DND-41 (cell line): ENCODE measurements at regions not wholly inside any gene's neighbourhood (a gene's known extent, or its start where the extent isn't known, plus 50 kb on each side); places are given as distances from the start of the nearest gene placed in this dataset.

Source experiments
- ATAC-seq: fragments of 200-7000 bp; cut with Tn5 transposase; 3 replicates; pipeline ENCODE4 v1.9.1; 2021; ENCODE audit warnings: low read depth; ENCODE audit not compliant: insufficient read depth
- DNase-seq: peaks from one replicate; pipeline ENCODE4 v3.0.0-alpha.2; 2020
- H2AFZ ChIP-seq: 2 replicates; pipeline ENCODE4 v1.6.0; 2012; ENCODE audit warnings: low read depth, low read length
- H3K27ac ChIP-seq: 2 replicates; pipeline ENCODE4 v1.5.1; 2012; ENCODE audit warnings: low read length, inconsistent platforms
- H3K27me3 ChIP-seq: fragments of 200-600 bp; sonication (generic); 2 replicates; pipeline ENCODE4 v1.6.0; 2012; ENCODE audit warnings: low read length, mild to moderate bottlenecking, inconsistent platforms; ENCODE audit not compliant: insufficient read depth, poor library complexity
- H3K36me3 ChIP-seq: 2 replicates; pipeline ENCODE4 v1.5.1; 2012; ENCODE audit warnings: low read length, inconsistent platforms; ENCODE audit not compliant: insufficient read depth
- H3K4me1 ChIP-seq: 2 replicates; pipeline ENCODE4 v1.5.1; 2012; ENCODE audit warnings: mild to moderate bottlenecking, low read length; ENCODE audit not compliant: insufficient read depth
- H3K4me2 ChIP-seq: 2 replicates; pipeline ENCODE4 v1.6.0; 2012; ENCODE audit warnings: mild to moderate bottlenecking, moderate library complexity, low read length, inconsistent platforms; ENCODE audit not compliant: insufficient read depth
- H3K4me3 ChIP-seq, 2 experiments: fragments of 200-600 bp in 1 of 2; shearing (Covaris generic) in 1 of 2; 2 replicates each; pipeline ENCODE4 v1.5.1; 2012 to 2016; ENCODE audit warnings: inconsistent platforms in 2 of 2, low read length in 2 of 2, mild to moderate bottlenecking in 2 of 2, low read depth in 1 of 2, moderate library complexity in 1 of 2
- H3K79me2 ChIP-seq: 2 replicates; pipeline ENCODE4 v1.6.0; 2012; ENCODE audit warnings: low read length, inconsistent platforms; ENCODE audit not compliant: insufficient read depth
- H3K9ac ChIP-seq: 2 replicates; pipeline ENCODE4 v1.6.0; 2012; ENCODE audit warnings: low read depth, mild to moderate bottlenecking, inconsistent platforms, low read length, moderate library complexity
- H3K9me3 ChIP-seq: 2 replicates; pipeline ENCODE4 v1.5.1; 2012; ENCODE audit warnings: low read length, moderate library complexity, mild to moderate bottlenecking, inconsistent platforms; ENCODE audit not compliant: insufficient read depth, severe bottlenecking
- H4K20me1 ChIP-seq: 2 replicates; pipeline ENCODE4 v1.6.0; 2012; ENCODE audit warnings: low read length; ENCODE audit not compliant: insufficient read depth
- CTCF ChIP-seq: IDR thresholded peaks from 2 replicates; pipeline ENCODE4 v1.5.1; 2012; ENCODE audit warnings: borderline replicate concordance, low read length, moderate library complexity, mild to moderate bottlenecking; ENCODE audit not compliant: poor library complexity, severe bottlenecking; ENCODE audit errors: extremely low read depth
- EZH2 ChIP-seq: IDR thresholded peaks from 3 replicates; pipeline ENCODE4 v1.6.1; 2012; ENCODE audit warnings: borderline replicate concordance, low read depth, mild to moderate bottlenecking, moderate library complexity, low read length, inconsistent platforms; ENCODE audit not compliant: severe bottlenecking

GRCh38 chr13:40241125-40241798 lies 425.2 kb downstream of the FOXO1 start:
- Histone ChIP-seq H2AFZ (no peak overlapping the region), H4K20me1 (no peaks in the 10 kb centered on the region), H3K36me3 (no peaks in the 10 kb centered on the region), H3K4me3 (no peak overlapping the region), H3K27ac (no peak overlapping the region), H3K4me2 (no peak overlapping the region), H3K27me3 (peaks cover 19% of the 10 kb centered on the region), H3K79me2 (no peaks in the 10 kb centered on the region), H3K9me3 (no peaks in the 10 kb centered on the region), H3K4me1 (no peaks in the 10 kb centered on the region), H3K9ac (no peak overlapping the region)
- ATAC-seq (no peak), DNase-seq (no peak)
- no peak for TF ChIP-seq EZH2

- H3K79me2 ChIP-seq = no peaks in the 10 kb centered on the region
- DNase-seq = no peak
- no peaks in the 10 kb centered on the region for H4K20me1 ChIP-seq
- H3K27me3 ChIP-seq = peaks cover 19% of the 10 kb centered on the region
- H2AFZ ChIP-seq = no peak overlapping the region
- no peak overlapping the region for H3K9ac ChIP-seq
- H3K4me3 ChIP-seq = no peak overlapping the region
- no peaks in the 10 kb centered on the region for H3K36me3 ChIP-seq
- no peak overlapping the region for H3K27ac ChIP-seq
- H3K4me2 ChIP-seq = no peak overlapping the region
- H3K4me1 ChIP-seq = no peaks in the 10 kb centered on the region
- ATAC-seq = no peak
- TF ChIP-seq EZH2 = no peak
- H3K9me3 ChIP-seq = no peaks in the 10 kb centered on the region
Observed at GRCh38 chr13:40243047-40243446, 423.4 kb downstream of the FOXO1 start.

GRCh38 chr13:40243982-40244381 lies 422.5 kb downstream of the FOXO1 start:
- Histone ChIP-seq H2AFZ (no peak overlapping the region), H3K27ac (no peak overlapping the region), H3K36me3 (no peaks in the 10 kb centered on the region), H3K27me3 (peaks cover 19% of the 10 kb centered on the region), H3K9me3 (no peaks in the 10 kb centered on the region), H3K4me2 (no peak overlapping the region), H4K20me1 (no peaks in the 10 kb centered on the region), H3K4me3 (no peak overlapping the region), H3K9ac (no peak overlapping the region), H3K79me2 (no peaks in the 10 kb centered on the region), H3K4me1 (no peaks in the 10 kb centered on the region)
- DNase-seq (no peak), ATAC-seq (no peak)
- no peak for TF ChIP-seq CTCF
- TF ChIP-seq EZH2 = no peak

- H4K20me1 ChIP-seq = no peaks in the 10 kb centered on the region
- no peak overlapping the region for H3K27ac ChIP-seq
- no peak overlapping the region for H2AFZ ChIP-seq
- H3K79me2 ChIP-seq = no peaks in the 10 kb centered on the region
- TF ChIP-seq CTCF (no peak), EZH2 (no peak)
- ATAC-seq = no peak
- peaks cover 12% of the 10 kb centered on the region for H3K27me3 ChIP-seq
- no peak for DNase-seq
- H3K4me2 ChIP-seq = no peak overlapping the region
- H3K9ac ChIP-seq = no peak overlapping the region
- no peaks in the 10 kb centered on the region for H3K36me3 ChIP-seq
- no peaks in the 10 kb centered on the region for H3K9me3 ChIP-seq
- H3K4me3 ChIP-seq = no peak overlapping the region
- H3K4me1 ChIP-seq = no peaks in the 10 kb centered on the region
Observed at GRCh38 chr13:40245567-40245966, 420.9 kb downstream of the FOXO1 start.
